ENCODE measurements at regions not wholly inside any gene's neighbourhood (a gene's known extent, or its start where the extent isn't known, plus 50 kb on each side); places are given as distances from the start of the nearest gene placed in this dataset.

DNA sequence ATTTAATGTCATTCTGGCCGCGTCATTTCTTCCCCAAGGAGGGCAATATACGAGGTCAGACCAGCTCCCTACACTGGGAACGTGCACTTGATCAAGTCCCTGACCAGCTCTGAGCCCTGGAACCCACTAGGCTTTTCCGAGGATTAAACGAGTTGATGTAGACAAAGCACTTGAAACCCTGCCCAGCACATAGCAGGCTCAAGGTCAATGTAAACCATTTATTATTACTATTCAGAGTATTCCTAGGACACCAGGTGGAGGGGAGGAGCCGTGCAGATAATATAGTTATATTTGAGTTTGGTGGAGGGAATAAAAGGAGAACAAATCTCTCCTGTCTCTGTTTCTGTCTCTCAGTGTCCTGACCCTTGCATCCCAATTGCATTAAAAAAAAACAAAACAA lies 174.1 kb upstream of the IGSF21 start:
- no peak for DNase-seq

DNA sequence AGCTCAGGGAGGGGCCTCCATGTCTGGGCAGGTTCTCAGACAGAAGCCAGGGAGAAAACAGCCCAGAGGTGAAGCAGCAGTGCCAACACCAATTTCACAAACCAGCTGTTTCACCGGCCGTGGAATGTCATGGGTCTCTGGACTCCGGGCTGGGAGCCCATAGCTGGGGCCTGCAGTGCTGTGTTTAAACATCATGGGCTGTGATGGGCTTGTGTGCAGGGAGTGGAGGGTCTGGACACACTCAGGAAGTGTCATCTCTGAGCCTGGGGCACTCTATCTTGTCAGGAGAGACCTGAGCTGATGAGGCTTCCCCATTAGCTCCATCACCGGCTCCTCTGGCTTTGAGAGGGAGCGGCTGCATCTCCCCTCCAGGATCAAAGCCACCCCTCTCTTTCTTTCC lies 173.6 kb upstream of the IGSF21 start:
- no peak for DNase-seq

DNA sequence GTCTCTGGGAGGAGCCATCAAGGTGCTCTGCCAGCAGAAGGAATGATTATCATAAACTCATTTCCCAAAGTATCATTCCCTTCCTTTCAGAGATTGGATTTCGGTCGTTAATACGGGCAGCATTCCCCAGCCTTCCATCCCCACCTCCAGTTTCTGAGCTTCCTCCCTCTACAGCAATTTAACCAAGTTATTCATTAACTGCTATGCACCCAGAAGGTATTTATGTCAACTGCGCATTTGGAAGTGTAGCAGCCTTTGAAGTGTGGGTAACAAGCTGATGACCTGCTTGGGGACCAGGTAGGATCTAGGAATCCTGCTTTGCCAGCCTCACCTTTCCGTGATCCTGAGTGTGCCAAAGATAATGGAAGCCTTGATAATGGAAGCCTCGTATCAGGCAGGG lies 172.4 kb upstream of the IGSF21 start:
- DNase-seq, result no peak

DNA sequence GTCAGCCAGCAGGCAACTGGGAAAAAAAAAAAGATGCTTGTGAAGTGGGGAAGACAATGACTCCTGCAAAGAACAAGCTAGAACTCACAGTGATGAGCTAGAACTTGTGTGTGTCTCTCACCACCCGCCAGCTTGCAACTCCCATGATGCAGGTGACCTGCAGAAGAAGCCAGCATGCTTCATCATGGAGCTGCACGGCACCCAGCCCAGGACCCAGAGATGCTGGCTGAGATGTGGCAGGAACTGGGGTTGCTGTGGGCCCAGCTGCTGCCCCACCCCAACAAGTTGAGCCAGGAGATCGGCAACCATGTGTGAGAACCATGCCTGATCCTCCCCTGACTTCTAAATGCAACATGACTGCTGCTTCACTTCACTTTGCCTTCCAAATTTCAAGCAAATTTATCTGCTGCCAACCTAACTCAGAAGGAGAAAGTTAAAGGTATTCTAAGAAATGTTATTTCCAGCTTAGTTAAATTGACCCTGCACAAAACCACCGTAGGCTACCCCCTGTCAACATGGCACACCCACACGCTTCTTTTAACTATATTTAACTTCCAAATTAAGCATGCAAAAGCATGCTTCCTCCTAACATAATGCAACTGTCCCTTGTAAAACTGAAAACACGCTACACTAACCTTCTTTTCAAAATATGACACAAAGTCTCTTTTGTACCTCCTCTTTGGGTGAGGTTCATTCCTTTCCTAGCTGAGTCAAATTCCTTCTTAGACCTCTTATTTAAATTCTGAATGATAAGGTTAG lies 166.0 kb upstream of the IGSF21 start:
- no peak for DNase-seq

DNA sequence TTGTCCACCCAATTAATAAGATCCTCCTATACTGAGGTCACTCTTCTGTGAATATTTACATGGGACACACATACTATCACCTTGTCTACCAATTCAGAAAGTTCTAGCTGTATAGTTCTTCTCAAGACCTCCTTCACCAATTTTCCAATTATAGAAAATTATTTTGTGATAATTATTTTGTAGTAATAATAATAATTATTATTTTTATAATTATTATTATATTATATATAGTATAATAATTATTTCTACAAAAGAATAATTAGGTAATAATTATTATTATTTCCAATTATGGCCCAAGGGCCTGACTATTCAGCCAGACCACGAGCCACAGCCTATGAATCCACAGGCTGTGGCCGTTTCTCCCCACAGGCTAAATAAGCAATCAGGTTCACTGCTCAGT lies 164.1 kb upstream of the IGSF21 start:
- no peak for DNase-seq

DNA sequence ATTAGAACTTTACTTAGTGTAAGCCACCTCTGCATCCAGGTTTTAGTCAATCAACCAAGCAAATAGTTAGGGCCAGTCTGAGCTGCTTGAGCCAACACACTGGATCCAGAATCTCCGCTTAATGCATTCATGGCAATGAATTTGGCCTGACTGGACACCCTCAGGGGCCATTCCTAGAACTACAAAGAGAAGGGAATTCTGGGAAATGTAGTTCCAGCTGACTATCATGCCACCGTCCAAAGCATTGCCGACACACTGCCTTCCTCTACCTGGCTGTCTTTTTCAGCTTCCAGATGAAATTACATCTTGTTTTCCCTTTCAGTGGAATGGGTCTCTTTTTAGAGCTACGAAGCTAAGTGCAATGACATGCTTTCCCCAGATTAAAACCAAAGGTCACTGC lies 163.0 kb upstream of the IGSF21 start:
- no peak for DNase-seq

DNA sequence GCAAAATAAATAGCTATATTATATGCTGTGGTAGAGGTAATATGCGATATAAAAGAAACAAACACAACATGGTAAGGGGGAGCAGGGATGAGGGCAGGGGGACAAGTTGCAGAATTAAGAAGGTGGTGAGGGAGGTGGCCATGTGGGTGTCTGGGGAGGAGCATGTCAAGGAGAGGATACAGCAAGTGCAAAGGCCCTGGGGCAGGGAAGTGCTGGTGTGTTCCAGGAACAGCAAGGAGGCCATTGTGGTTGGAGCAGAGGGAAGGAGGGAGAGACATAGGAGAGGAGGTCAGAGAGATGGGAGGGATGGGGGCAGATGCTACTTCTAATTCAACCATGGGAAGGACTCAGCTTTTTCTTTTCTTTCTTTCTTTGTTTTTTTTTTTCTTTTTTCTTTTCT lies 161.2 kb upstream of the IGSF21 start:
- no peak for DNase-seq

DNA sequence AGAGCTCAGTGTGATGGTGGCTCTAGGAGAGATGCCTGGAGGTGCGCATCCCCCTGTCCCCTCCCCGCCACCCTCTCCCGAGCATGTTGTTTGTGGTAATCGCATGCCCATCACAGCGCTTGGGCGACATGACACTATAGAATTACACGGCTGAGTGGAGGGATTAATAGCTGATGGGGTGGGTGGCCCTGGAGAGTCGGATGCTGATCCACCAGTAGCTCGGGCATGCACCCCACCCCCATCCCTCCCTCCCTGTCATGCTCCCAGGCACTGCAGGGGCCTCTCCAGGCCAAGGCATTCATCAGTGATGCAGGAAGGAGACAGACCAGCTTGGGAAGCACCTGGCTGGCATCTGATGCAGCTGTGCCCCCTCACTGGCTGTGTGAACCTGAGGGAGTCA lies 159.0 kb upstream of the IGSF21 start:
- no peak for DNase-seq

DNA sequence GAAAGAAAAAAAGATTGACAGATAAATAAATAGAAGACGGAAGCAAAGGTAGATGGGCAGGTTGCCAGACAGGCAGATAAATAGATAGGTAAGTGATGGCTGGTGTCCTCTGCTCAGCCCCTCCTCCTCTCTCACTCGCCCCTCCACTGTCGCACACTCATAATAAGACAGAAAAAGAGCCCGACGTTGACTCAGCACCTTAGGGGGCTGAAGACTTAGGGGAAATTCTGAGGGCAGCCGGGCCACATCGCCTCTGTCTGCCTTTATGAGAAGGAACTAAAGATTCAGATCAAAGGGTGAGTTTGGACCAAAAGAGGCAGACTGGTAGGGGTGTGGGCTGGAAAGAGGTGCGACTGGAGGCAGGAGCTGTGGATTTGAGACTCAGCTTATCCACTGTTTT lies 158.1 kb upstream of the IGSF21 start:
- no peak for DNase-seq

DNA sequence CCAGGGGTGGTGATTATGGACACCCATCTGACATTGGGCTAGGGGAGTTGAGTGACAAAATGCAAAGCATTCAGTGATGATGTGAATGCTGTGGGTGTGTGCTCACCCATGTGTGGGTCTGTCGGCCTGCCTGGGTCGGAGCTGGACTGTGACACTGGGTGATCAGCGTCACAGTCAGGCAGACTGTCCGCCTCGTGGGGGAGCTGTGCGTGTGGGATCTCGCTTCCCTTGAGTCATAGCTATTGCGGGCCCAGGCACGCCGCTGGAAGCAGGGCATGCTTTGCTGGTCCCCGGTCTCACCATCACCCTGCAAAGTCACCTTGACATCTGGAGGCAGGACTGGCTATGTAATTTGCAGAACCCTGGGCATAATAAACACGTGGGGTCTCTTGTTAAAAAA lies 156.9 kb upstream of the IGSF21 start:
- DNase-seq, result no peak

DNA sequence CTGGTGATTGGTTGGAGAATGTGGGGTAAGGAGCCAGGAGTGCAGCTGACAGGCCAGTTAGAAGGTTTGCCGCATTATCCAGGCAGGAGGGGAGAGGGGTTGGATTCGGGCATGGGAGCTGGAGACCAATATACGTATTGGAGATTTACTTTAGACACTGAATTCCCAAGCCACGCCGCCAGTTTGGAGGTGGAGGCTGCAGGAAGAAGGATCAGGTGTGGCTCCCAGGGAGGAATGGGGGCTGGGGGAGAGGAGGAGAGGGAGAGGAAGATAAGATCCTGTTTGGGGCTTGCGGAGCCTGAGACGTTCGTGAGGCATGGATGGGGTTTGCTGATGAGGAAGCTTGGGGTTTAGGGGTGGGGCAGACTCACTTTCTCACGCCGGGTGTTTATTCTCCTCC lies 155.1 kb upstream of the IGSF21 start:
- DNase-seq, result no peak

DNA sequence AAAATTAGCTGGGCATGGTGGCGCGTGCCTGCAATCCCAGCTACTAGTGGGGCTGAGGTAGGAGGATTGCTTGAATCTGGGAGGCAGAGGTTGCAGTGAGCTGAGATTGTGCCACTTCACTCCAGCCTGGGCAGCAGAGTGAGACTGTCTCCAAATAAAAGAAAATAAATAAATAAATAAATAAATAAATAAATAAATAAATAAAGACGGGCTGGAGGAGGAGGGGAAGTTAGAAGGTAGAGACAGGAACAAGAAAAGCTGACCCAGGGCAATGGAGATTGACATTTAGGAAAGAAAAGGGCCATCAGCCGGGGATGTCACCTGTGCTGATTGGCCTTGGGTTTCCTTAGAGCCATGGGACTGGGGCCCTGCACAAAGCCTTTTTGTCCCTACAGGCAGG lies 153.7 kb upstream of the IGSF21 start:
- DNase-seq, result no peak

DNA sequence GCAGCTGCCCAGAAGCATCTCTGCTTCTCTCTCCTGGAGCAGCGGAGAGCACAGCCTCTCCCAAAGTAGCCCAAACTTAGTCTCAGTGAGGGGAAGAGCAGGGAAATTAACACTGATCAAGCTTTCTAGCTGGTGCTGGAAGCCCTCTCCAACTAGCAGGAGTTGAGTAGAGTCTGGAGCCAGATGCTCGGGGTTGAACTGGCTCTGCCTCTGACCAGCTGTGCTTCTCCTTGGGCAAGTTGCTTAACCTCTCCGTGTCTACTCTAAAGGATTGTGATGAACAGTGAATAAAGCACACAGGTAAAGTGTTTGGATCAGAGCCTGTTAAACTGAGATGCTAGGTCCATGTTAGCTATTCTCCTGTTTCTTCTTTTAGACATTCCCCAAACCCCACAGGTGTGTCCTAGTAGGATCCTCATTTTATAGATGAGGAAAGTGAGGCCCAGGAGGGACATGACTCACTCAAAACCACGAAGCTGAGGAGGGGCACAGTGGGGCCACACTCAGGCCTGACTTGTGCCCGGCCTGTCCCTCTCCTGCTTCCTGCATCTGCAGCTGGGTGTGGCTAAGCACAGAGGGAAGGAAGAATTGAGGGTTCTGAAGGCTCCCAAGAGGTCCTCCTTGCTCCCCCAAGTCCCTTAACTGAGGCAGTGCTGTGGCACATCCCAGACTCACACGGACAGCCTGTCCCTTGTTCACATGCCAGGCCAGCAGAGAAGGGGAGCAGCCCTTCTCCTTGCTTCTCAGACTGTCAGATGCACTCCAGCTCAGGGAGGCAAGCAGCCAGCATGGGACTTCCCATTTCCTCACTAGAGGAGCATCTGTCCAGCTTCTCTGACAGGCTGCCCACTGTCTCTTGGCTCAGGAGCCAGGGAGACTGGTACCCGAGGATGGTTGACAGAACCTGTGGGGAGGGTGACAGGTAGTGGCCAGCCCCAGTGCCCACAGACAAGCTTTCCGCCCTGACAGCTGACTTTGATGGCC lies 152.0 kb upstream of the IGSF21 start:
- DNase-seq, result no peak

DNA sequence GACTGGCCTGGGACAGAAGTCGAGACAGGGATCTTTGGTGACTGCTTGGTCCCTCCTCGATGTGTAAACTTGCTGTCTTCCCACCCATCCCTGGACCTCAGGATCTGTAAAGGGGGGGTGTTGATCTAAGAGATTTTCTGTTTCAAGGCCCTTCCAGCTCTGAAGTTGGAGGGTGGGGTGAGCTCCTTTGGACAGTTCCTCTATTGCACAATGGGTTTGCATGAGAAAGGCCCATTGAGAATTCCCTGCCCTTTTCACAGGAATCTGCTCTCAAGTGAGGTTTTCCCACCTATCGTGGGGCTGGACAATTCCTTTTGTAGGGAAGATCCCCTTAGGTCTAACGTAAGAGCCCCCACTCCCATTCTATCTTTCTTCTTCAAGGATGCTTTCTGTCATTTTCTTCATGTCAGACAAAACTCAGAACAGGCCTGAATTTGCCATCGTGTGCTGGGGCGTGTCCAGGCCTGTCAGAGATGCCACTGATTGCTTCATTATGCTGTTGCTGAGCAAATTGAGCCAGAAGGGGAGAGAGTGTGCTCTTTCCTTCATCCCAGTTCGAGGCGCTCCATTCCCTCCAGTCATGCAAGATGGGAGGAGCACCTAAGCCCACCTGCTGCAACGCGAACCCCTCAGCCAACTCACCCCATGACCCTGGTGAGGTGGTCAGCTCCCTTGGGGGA lies 149.9 kb upstream of the IGSF21 start:
- DNase-seq, result no peak

DNA sequence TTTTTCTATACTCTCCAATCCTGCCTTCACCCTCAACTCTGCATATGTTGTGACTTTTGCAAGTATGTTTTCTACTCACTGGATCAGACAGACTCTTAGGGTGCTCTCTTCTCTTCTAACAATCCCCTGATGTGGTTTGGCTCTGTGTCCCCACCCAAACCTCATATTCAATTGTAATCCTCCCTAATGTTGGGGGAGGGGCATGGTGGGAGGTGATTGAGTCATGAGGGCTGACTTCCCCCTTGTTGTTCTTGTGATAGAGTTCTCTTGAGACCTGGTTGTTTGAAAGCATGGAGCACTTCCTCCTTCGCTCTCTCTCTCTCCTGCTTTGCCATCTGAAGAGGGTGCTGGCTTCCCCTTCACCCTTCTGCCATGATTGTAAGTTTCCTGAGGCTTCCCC lies 148.9 kb upstream of the IGSF21 start:
- no peak for DNase-seq

DNA sequence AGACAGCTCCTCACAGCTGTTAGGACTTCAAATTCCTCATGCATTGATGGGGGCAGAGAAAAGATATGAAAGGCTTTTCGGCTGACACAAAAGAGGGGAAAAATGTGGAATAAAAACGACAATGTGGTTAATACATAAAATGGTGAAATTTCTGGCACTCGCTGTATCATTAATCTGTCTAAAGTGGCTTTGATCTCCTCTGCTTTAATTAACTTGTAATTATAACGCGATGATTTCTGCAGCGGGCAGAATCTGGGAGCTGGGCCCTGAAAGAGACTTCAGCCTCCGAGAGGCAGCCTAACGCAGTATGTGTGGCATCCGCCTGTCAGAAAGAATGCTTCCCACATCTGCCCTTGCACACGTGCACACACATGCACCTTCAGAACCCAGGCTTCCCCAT lies 144.1 kb upstream of the IGSF21 start:
- DNase-seq, result no peak

DNA sequence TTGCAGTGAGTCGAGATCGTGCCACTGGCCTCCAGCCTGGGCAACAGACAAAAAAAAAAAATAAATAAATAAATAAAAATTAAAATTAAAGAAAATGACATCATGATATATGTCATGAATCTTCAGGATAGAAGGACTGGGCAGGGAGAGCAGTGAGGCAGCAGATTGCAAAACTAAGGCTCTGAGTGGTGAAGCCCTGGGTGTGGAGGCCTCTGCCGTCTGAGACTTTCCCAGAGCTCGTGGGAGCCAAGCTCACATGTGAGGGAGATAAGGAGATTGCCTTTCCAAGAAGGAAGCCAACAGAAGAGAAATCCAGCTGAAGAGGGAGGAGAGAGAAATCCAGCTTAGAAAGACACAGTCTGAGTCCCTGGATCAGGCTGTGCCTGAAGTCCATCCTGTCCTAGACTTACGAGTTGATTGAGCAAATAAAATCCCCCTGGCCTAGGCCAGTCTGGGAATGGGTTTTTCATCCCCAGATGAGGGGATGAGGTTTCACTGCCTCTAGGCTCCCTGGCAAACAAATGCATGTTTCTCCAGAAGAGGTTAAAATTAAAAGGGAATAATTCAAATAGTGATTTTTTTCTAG lies 142.0 kb upstream of the IGSF21 start:
- DNase-seq, result no peak

DNA sequence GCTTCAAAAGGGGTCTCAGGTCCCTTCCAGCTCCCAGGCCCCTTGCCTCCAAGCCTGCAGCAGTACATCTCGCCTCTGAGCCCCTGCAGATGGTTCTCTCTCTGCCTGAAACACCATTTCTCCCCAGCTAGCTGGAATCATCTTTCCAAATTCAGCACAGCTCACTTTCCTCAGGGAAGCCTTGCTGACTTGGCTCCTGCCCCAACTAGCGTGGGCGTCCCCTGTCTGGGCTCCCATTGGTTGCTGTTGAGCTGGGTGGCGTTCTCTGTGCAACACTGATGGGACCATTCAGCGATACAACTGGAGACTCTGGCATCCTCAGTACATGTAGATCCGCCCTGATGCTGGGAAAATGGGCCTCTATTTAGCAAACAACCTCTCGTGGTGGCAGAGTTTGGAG lies 141.3 kb upstream of the IGSF21 start:
- DNase-seq, result no peak

DNA sequence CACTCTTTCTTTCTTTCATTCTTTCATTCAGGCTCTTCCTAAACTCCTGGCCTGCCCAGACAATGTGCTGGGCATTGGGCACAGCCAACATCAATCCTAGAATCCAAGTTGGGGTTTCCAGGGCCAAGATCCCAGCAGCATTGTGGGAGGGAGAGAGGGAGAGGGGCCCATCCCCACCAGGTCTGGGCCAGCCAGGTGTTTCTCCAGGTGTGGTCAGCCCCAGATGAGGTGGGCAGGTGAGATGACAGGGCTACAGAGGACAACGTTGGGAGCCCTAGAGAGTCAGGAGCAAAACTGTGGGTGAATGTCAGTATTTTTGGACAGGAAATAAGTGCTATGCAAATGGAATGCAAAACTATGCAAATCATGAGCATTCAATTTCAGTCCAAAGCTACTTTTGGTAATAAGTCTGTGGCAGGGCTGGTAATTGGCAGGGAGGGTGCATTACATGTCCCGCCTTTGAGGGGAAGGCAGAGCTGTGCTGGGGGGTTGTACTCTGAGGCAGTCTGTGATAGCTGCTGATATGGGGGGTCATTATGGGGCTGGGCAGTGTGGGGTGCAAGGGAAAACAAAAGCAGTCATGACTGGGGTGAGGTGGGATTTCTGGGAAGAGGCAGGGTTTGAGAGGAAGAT lies 139.9 kb upstream of the IGSF21 start:
- DNase-seq, result no peak

DNA sequence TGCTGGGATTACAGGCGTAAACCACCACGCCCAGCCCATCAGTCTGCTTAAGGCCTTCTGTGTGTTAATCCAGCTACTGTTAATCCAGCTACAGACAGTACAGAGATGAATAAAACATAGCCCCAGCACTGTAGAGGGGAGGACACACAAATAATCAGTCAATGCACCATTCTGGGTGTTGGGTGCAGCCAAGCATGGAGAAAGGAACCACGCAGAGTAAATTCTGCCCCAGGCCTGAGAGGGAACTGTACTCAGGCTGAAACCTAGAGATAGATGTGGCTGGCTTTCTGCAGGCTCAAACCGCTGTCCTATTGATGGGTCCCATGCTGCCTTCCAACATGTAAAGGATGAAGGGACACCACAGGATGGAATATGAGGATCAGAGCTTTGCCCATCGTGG lies 136.8 kb upstream of the IGSF21 start:
- DNase-seq, result no peak

DNA sequence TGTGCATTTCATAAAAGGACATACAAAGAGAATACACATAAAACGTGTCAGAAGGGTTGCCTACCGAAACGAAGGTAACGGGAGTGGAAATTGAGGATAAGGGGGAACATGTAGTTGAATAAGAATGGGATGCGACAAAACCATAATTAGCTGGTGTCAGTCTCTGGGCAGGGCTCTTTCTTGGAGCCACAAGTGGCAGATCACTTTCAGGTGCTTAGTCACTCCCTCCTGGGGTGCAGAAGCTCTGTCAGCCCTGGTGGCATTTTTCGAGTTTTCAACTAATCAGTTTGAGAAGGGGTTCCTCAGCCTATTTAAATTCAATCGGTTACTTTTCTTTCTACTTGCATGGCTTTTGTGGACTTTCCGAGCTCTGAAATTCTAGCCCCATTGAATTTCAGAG lies 133.9 kb upstream of the IGSF21 start:
- no peak for DNase-seq

DNA sequence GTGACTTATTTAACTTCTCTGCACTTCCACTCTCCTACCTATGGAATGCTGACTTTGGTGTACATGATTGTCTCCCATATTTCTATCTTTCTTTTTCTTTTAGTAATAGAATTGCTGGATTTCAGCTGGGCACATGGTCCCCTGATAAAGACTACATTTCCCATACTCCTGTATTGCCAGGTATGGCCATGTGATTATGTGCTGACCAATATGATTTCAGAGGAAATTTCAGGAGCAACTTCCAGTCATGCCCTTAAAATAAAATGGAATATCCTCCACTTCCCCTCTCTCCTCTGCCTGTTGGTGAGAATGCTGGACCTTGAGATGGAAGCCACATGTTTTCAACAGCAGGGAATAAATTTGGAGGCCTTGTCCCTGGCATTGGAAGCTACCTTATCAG lies 130.7 kb upstream of the IGSF21 start:
- no peak for DNase-seq

DNA sequence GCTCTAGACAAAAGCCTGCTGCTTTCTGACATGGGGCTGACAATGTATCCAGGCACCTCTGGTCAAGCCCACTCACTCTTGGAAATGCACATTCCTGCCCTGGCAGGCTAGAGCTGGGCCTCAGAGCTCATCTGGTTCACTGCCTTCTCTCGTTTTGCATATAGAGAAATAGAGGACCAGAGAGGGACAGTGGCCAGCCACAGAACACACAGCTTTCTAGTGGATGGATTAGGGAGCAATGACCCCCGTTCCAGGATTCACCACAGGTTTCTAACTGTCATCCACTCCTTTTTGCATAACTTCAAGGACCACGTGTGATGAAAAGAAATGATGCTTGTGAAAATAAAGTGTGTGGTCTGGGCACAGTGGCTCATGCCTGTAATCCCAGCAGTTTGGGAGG lies 129.6 kb upstream of the IGSF21 start:
- DNase-seq, result no peak
